Liver (tissue), 8 donors: ENCODE measurements at regions not wholly inside any gene's neighbourhood (a gene's known extent, or its start where the extent isn't known, plus 50 kb on each side); places are given as distances from the start of the nearest gene placed in this dataset.

Source experiments
- DNase-seq: peaks from one replicate; pipeline ENCODE4 v3.0.0-alpha.2; 2017; ENCODE audit warnings: low spot score
- H3K27ac ChIP-seq, 2 donors: one replicate each; pipeline ENCODE4 v1.7.0; 2013; ENCODE audit warnings: inconsistent platforms in 2 of 2, low read length in 2 of 2, control low read depth in 1 of 2, low read depth in 1 of 2, mild to moderate bottlenecking in 1 of 2
- H3K27me3 ChIP-seq, 4 donors: one replicate each; pipeline versions ENCODE4 v1.6.1 to v1.7.0; 2013; ENCODE audit warnings: low read length in 3 of 4, inconsistent platforms in 1 of 4, mild to moderate bottlenecking in 1 of 4, moderate library complexity in 1 of 4; ENCODE audit not compliant: control insufficient read depth in 4 of 4, insufficient read depth in 4 of 4
- H3K36me3 ChIP-seq, 4 donors: one replicate each; pipeline versions ENCODE4 v1.6.1 to v1.7.0; 2013; ENCODE audit warnings: low read length in 3 of 4, mild to moderate bottlenecking in 3 of 4, low read depth in 1 of 4, moderate library complexity in 1 of 4; ENCODE audit not compliant: control insufficient read depth in 4 of 4, insufficient read depth in 3 of 4
- H3K4me1 ChIP-seq, 4 donors: one replicate each; pipeline versions ENCODE4 v1.6.1 to v1.7.0; 2013; ENCODE audit warnings: low read length in 3 of 4, mild to moderate bottlenecking in 3 of 4, moderate library complexity in 1 of 4; ENCODE audit not compliant: control insufficient read depth in 4 of 4, insufficient read depth in 4 of 4
- H3K4me3 ChIP-seq, 3 donors: one replicate each; pipeline versions ENCODE4 v1.6.1 to v1.7.0; 2013; ENCODE audit warnings: low read length in 3 of 3, control low read depth in 1 of 3, low read depth in 1 of 3, mild to moderate bottlenecking in 1 of 3
- H3K9ac ChIP-seq, 2 donors: one replicate each; pipeline ENCODE4 v1.7.0; 2013; ENCODE audit warnings: low read length in 2 of 2, mild to moderate bottlenecking in 2 of 2, moderate library complexity in 2 of 2, control low read depth in 1 of 2, low read depth in 1 of 2
- H3K9me3 ChIP-seq, 4 donors: one replicate each; pipeline versions ENCODE4 v1.6.1 to v1.7.0; 2013; ENCODE audit warnings: low read length in 3 of 4; ENCODE audit not compliant: control insufficient read depth in 4 of 4
- EGR1 ChIP-seq, 2 donors: IDR thresholded peaks; 2 replicates each; pipeline ENCODE4 v1.6.1; 2016 to 2018; ENCODE audit warnings: antibody characterized with exemption in 2 of 2, low read depth in 2 of 2
- FOXA1 ChIP-seq: IDR thresholded peaks from 2 replicates; pipeline ENCODE4 v1.6.1; 2016; ENCODE audit warnings: antibody characterized with exemption
- FOXA2 ChIP-seq: IDR thresholded peaks from 2 replicates; pipeline ENCODE4 v1.6.1; 2016; ENCODE audit warnings: antibody characterized with exemption
- GABPA ChIP-seq, 2 donors: IDR thresholded peaks in 1 of 2; conservative IDR thresholded peaks in 1 of 2; 2 replicates each; pipeline ENCODE4 v1.6.1; 2016; ENCODE audit warnings: antibody characterized with exemption in 2 of 2, mild to moderate bottlenecking in 1 of 2, moderate library complexity in 1 of 2
- HNF4A ChIP-seq, 2 donors: conservative IDR thresholded peaks; 2 replicates each; pipeline ENCODE4 v1.6.1; 2016; ENCODE audit warnings: antibody characterized with exemption in 2 of 2, mild to moderate bottlenecking in 2 of 2
- HNF4G ChIP-seq: IDR thresholded peaks from 2 replicates; pipeline ENCODE4 v1.6.1; 2016; ENCODE audit warnings: antibody characterized with exemption
- JUND ChIP-seq, 2 donors: IDR thresholded peaks; 2 replicates each; pipeline ENCODE4 v1.6.1; 2016; ENCODE audit warnings: antibody characterized with exemption in 2 of 2
- NR2F2 ChIP-seq: IDR thresholded peaks from 2 replicates; pipeline ENCODE4 v1.6.1; 2016; ENCODE audit warnings: antibody characterized with exemption
- RAD21 ChIP-seq, 2 donors: IDR thresholded peaks; 2 replicates each; pipeline ENCODE4 v1.6.1; 2016; ENCODE audit warnings: antibody characterized with exemption in 2 of 2, mild to moderate bottlenecking in 2 of 2
- RXRA ChIP-seq, 2 donors: IDR thresholded peaks; 2 replicates each; pipeline ENCODE4 v1.6.1; 2017 to 2018; ENCODE audit warnings: antibody characterized with exemption in 2 of 2, mild to moderate bottlenecking in 1 of 2
- SP1 ChIP-seq: IDR thresholded peaks from 2 replicates; pipeline ENCODE4 v1.6.1; 2018; ENCODE audit warnings: antibody characterized with exemption, mild to moderate bottlenecking
- TAF1 ChIP-seq: conservative IDR thresholded peaks from 2 replicates; pipeline ENCODE4 v1.6.1; 2016; ENCODE audit warnings: antibody characterized with exemption, mild to moderate bottlenecking
- YY1 ChIP-seq: IDR thresholded peaks from 2 replicates; pipeline ENCODE4 v1.6.1; 2016; ENCODE audit warnings: antibody characterized with exemption, mild to moderate bottlenecking
- WGBS: extraction: QIAGEN DNeasy Blood & Tissue Kit; methylation state at CpG from one replicate; pipeline ENCODE4 v1.1.7; 2013; 5-methylcytosine and 5-hydroxymethylcytosine counted together
- TF ChIP-seq, protein P1 (sequence below): IDR thresholded peaks from 2 replicates; pipeline ENCODE4 v1.6.1; 2016; ENCODE audit warnings: antibody characterized with exemption, mild to moderate bottlenecking
- TF ChIP-seq, protein P2 (sequence below): IDR thresholded peaks from 2 replicates; pipeline ENCODE4 v1.6.1; 2016; ENCODE audit warnings: antibody characterized with exemption
- TF ChIP-seq, protein P3 (sequence below): IDR thresholded peaks from 2 replicates; pipeline ENCODE4 v1.6.1; 2016; ENCODE audit warnings: antibody characterized with exemption
- TF ChIP-seq, protein P4 (sequence below): IDR thresholded peaks from 2 replicates; pipeline ENCODE4 v1.6.1; 2016; ENCODE audit warnings: antibody characterized with exemption
- TF ChIP-seq, protein P5 (sequence below): fragments of 150-350 bp; IDR thresholded peaks from 2 replicates; pipeline ENCODE4 v1.5.1; 2017; ENCODE audit warnings: improper control_type of control experiment, low read depth, low read length; ENCODE audit not compliant: missing input control
- donor health status: healthy.
- donor health status: healthy.
- donor health status: healthy.
- donor health status: healthy.
- donor health status: healthy.

DNA sequence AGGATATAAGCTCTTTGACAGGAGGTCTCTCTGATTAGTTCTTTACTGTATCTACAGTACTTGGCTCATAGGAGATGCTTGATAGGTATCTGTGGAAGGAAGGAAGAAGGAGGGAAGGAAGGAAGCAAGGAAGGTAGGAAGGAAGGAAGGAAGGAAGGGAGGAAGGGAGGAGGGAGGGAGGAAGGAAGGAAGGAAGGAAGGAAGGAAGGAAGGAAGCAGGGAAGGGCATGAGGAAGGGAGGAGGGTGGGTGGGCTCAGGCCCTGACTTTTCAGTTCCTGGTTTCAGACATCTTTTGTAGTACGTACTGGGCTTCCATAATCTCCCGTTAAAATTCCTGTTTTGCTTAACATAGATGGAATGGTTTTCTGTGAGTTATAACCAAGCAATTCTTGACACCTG is 175.0 kb upstream of the NUDT4 start:
- Histone ChIP-seq H3K4me1 (no peaks in the 10 kb centered on the region), H3K9ac (no peak overlapping the region), H3K27ac (no peak overlapping the region), H3K36me3 (no peaks in the 10 kb centered on the region), H3K9me3 (no peaks in the 10 kb centered on the region), H3K27me3 (no peaks in the 10 kb centered on the region), H3K4me3 (no peak overlapping the region)
- 93% methylated on average over 2 of the region's 2 CpGs for WGBS
- DNase-seq, result no peak
- TF ChIP-seq NR2F2 (no peak), YY1 (no peak), TAF1 (no peak), SP1 (no peak), FOXA2 (no peak), EGR1 (IDR thresholded peaks at IDR 0.05; ENCODE audit: low read depth in 2 of 2) (no peak), GABPA (IDR thresholded peaks at IDR 0.05 in 1 of 2, conservative IDR thresholded peaks at IDR 0.05 in 1 of 2) (no peak), RXRA (IDR thresholded peaks at IDR 0.05) (no peak), HNF4G (no peak), RAD21 (IDR thresholded peaks at IDR 0.05) (no peak), JUND (IDR thresholded peaks at IDR 0.05) (no peak), FOXA1 (no peak), HNF4A (conservative IDR thresholded peaks at IDR 0.05) (no peak)
- TF ChIP-seq, protein P1, sequence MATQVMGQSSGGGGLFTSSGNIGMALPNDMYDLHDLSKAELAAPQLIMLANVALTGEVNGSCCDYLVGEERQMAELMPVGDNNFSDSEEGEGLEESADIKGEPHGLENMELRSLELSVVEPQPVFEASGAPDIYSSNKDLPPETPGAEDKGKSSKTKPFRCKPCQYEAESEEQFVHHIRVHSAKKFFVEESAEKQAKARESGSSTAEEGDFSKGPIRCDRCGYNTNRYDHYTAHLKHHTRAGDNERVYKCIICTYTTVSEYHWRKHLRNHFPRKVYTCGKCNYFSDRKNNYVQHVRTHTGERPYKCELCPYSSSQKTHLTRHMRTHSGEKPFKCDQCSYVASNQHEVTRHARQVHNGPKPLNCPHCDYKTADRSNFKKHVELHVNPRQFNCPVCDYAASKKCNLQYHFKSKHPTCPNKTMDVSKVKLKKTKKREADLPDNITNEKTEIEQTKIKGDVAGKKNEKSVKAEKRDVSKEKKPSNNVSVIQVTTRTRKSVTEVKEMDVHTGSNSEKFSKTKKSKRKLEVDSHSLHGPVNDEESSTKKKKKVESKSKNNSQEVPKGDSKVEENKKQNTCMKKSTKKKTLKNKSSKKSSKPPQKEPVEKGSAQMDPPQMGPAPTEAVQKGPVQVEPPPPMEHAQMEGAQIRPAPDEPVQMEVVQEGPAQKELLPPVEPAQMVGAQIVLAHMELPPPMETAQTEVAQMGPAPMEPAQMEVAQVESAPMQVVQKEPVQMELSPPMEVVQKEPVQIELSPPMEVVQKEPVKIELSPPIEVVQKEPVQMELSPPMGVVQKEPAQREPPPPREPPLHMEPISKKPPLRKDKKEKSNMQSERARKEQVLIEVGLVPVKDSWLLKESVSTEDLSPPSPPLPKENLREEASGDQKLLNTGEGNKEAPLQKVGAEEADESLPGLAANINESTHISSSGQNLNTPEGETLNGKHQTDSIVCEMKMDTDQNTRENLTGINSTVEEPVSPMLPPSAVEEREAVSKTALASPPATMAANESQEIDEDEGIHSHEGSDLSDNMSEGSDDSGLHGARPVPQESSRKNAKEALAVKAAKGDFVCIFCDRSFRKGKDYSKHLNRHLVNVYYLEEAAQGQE, result no peak
- TF ChIP-seq, protein P2, sequence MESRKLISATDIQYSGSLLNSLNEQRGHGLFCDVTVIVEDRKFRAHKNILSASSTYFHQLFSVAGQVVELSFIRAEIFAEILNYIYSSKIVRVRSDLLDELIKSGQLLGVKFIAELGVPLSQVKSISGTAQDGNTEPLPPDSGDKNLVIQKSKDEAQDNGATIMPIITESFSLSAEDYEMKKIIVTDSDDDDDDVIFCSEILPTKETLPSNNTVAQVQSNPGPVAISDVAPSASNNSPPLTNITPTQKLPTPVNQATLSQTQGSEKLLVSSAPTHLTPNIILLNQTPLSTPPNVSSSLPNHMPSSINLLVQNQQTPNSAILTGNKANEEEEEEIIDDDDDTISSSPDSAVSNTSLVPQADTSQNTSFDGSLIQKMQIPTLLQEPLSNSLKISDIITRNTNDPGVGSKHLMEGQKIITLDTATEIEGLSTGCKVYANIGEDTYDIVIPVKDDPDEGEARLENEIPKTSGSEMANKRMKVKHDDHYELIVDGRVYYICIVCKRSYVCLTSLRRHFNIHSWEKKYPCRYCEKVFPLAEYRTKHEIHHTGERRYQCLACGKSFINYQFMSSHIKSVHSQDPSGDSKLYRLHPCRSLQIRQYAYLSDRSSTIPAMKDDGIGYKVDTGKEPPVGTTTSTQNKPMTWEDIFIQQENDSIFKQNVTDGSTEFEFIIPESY, result no peak
- TF ChIP-seq, protein P3, sequence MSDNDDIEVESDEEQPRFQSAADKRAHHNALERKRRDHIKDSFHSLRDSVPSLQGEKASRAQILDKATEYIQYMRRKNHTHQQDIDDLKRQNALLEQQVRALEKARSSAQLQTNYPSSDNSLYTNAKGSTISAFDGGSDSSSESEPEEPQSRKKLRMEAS, result no peak
- TF ChIP-seq, protein P4, sequence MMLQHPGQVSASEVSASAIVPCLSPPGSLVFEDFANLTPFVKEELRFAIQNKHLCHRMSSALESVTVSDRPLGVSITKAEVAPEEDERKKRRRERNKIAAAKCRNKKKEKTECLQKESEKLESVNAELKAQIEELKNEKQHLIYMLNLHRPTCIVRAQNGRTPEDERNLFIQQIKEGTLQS, result no peak
- TF ChIP-seq, protein P5, sequence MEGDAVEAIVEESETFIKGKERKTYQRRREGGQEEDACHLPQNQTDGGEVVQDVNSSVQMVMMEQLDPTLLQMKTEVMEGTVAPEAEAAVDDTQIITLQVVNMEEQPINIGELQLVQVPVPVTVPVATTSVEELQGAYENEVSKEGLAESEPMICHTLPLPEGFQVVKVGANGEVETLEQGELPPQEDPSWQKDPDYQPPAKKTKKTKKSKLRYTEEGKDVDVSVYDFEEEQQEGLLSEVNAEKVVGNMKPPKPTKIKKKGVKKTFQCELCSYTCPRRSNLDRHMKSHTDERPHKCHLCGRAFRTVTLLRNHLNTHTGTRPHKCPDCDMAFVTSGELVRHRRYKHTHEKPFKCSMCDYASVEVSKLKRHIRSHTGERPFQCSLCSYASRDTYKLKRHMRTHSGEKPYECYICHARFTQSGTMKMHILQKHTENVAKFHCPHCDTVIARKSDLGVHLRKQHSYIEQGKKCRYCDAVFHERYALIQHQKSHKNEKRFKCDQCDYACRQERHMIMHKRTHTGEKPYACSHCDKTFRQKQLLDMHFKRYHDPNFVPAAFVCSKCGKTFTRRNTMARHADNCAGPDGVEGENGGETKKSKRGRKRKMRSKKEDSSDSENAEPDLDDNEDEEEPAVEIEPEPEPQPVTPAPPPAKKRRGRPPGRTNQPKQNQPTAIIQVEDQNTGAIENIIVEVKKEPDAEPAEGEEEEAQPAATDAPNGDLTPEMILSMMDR, result no peak
